ENCODE measurements at regions not wholly inside any gene's neighbourhood (a gene's known extent, or its start where the extent isn't known, plus 50 kb on each side); places are given as distances from the start of the nearest gene placed in this dataset.

- no peak for TF ChIP-seq CTCF (IDR thresholded peaks at IDR 0.05)
- Mint-ChIP-seq H3K9me3 (peaks cover 2 to 18% (median 13%) of the 10 kb centered on the region in 7 donors), H3K4me3 (peak overlapping the region in 1 of 2 donors; percentile 48), H3K4me1 (no peaks in the 10 kb centered on the region), H3K27ac (no peak overlapping the region), H3K27me3 (ENCODE audit: low read depth in 3 of 3) (peaks cover 23 to 54% (median 47%) of the 10 kb centered on the region in 3 donors), H3K36me3 (no peaks in the 10 kb centered on the region)
- no peak overlapping the region for H3K4me3 ChIP-seq (replicated peaks in 1 of 3; ENCODE audit: low read depth in 2 of 3, low read length in 3 of 3)
- H2AFZ ChIP-seq (ENCODE audit: insufficient read depth, low read depth, low read length, poor library complexity, severe bottlenecking) = no peak overlapping the region
- H3K9me3 ChIP-seq (replicated peaks in 1 of 2; ENCODE audit: control insufficient read depth in 1 of 2, insufficient read depth in 1 of 2, low read length in 2 of 2) = peaks cover under 1 to 4% of the 10 kb centered on the region in 2 donors
- intact Hi-C loops (cut with micrococcal nuclease) = no loop called here
- H3K4me2 ChIP-seq (replicated peaks; ENCODE audit: extremely low read depth, low read length, poor library complexity, severe bottlenecking) = no peak overlapping the region
- no peak overlapping the region for H3K27ac ChIP-seq (ENCODE audit: low read depth in 1 of 2, low read length in 2 of 2)
- no peak for DNase-seq
- no peaks in the 10 kb centered on the region for H3K79me2 ChIP-seq (ENCODE audit: insufficient read depth, low read length)
- no peaks in the 10 kb centered on the region for H3K4me1 ChIP-seq (ENCODE audit: control insufficient read depth in 1 of 2, insufficient read depth in 2 of 2, low read length in 2 of 2)
- no peak overlapping the region for H3K9ac ChIP-seq (ENCODE audit: insufficient read depth, low read length, poor library complexity, severe bottlenecking)
- WGBS (ENCODE audit: insufficient coverage) = no CpG with 5 or more reads among the region's 3 CpGs
- no peaks in the 10 kb centered on the region for H3K36me3 ChIP-seq (replicated peaks in 1 of 2; ENCODE audit: control insufficient read depth in 1 of 2, insufficient read depth in 2 of 2, low read length in 2 of 2)
- H3K27me3 ChIP-seq (ENCODE audit: control insufficient read depth in 2 of 2, insufficient read depth in 2 of 2, low read length in 2 of 2) = peaks cover 2 to 30% of the 10 kb centered on the region in 2 donors
- no peaks in the 10 kb centered on the region for H4K20me1 ChIP-seq (ENCODE audit: insufficient read depth, low read length)
These were observed 370.7 kb upstream of the IRX2 start for GRCh38 chr5:3122216-3122615.

- Mint-ChIP-seq H3K27me3 (ENCODE audit: low read depth in 3 of 3) (peaks cover 25 to 58% (median 51%) of the 10 kb centered on the region in 3 donors), H3K9me3 (peaks cover 2 to 18% (median 15%) of the 10 kb centered on the region in 7 donors), H3K36me3 (no peaks in the 10 kb centered on the region), H3K4me1 (no peaks in the 10 kb centered on the region), H3K4me3 (peak overlapping the region in 1 of 2 donors; percentile 48), H3K27ac (no peak overlapping the region)
- H3K9ac ChIP-seq (ENCODE audit: insufficient read depth, low read length, poor library complexity, severe bottlenecking) = no peak overlapping the region
- intact Hi-C loops (cut with micrococcal nuclease) = no loop called here
- no peak overlapping the region for H3K27ac ChIP-seq (ENCODE audit: low read depth in 1 of 2, low read length in 2 of 2)
- DNase-seq = no peak
- peaks cover 2 to 34% of the 10 kb centered on the region in 2 donors for H3K27me3 ChIP-seq (ENCODE audit: control insufficient read depth in 2 of 2, insufficient read depth in 2 of 2, low read length in 2 of 2)
- no peaks in the 10 kb centered on the region for H3K4me1 ChIP-seq (ENCODE audit: control insufficient read depth in 1 of 2, insufficient read depth in 2 of 2, low read length in 2 of 2)
- H4K20me1 ChIP-seq (ENCODE audit: insufficient read depth, low read length) = no peaks in the 10 kb centered on the region
- no peak overlapping the region for H3K4me2 ChIP-seq (replicated peaks; ENCODE audit: extremely low read depth, low read length, poor library complexity, severe bottlenecking)
- no peaks in the 10 kb centered on the region for H3K36me3 ChIP-seq (replicated peaks in 1 of 2; ENCODE audit: control insufficient read depth in 1 of 2, insufficient read depth in 2 of 2, low read length in 2 of 2)
- peaks cover 0 to 4% of the 10 kb centered on the region in 2 donors for H3K9me3 ChIP-seq (replicated peaks in 1 of 2; ENCODE audit: control insufficient read depth in 1 of 2, insufficient read depth in 1 of 2, low read length in 2 of 2)
- H3K4me3 ChIP-seq (replicated peaks in 1 of 3; ENCODE audit: low read depth in 2 of 3, low read length in 3 of 3) = no peak overlapping the region
- no peak overlapping the region for H2AFZ ChIP-seq (ENCODE audit: insufficient read depth, low read depth, low read length, poor library complexity, severe bottlenecking)
- 7% methylated on average over 20 of the region's 21 CpGs for WGBS (ENCODE audit: insufficient coverage)
- no peak for TF ChIP-seq CTCF (IDR thresholded peaks at IDR 0.05)
- H3K79me2 ChIP-seq (ENCODE audit: insufficient read depth, low read length) = no peaks in the 10 kb centered on the region
These were observed 370.3 kb upstream of the IRX2 start for GRCh38 chr5:3121813-3122212.
